ENCODE measurements at regions not wholly inside any gene's neighbourhood (a gene's known extent, or its start where the extent isn't known, plus 50 kb on each side); places are given as distances from the start of the nearest gene placed in this dataset.

- H3K9me3 ChIP-seq (ENCODE audit: control insufficient read depth in 1 of 2, insufficient read depth in 1 of 2, low read depth in 1 of 2, low read length in 2 of 2), result no peaks in the 10 kb centered on the region
- H3K4me3 ChIP-seq (replicated peaks in 1 of 2; ENCODE audit: low read depth in 1 of 2, low read length in 2 of 2), result no peak overlapping the region
- peaks cover 33% of the 10 kb centered on the region for H3K27me3 ChIP-seq (ENCODE audit: insufficient read depth, low read length)
- RAD21 ChIA-PET (ENCODE audit: low non-redundant PET in 1 of 2, low total read pairs in 2 of 2, uncharacterized antibody in 2 of 2, unreplicated experiment in 2 of 2), result no interaction called here
- ATAC-seq (no peak), DNase-seq (ENCODE audit: low read depth, low spot score) (no peak)
- H3K36me3 ChIP-seq (ENCODE audit: control insufficient read depth in 1 of 2, insufficient read depth in 2 of 2, low read length in 2 of 2), result no peaks in the 10 kb centered on the region
- H2AFZ ChIP-seq (ENCODE audit: low read depth, low read length, poor library complexity, severe bottlenecking), result no peak overlapping the region
- no peak overlapping the region for H3K4me2 ChIP-seq (ENCODE audit: low read length)
- TF ChIP-seq, protein P1, sequence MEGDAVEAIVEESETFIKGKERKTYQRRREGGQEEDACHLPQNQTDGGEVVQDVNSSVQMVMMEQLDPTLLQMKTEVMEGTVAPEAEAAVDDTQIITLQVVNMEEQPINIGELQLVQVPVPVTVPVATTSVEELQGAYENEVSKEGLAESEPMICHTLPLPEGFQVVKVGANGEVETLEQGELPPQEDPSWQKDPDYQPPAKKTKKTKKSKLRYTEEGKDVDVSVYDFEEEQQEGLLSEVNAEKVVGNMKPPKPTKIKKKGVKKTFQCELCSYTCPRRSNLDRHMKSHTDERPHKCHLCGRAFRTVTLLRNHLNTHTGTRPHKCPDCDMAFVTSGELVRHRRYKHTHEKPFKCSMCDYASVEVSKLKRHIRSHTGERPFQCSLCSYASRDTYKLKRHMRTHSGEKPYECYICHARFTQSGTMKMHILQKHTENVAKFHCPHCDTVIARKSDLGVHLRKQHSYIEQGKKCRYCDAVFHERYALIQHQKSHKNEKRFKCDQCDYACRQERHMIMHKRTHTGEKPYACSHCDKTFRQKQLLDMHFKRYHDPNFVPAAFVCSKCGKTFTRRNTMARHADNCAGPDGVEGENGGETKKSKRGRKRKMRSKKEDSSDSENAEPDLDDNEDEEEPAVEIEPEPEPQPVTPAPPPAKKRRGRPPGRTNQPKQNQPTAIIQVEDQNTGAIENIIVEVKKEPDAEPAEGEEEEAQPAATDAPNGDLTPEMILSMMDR (IDR thresholded peaks at IDR 0.05 in 2 of 3, conservative IDR thresholded peaks at IDR 0.05 in 1 of 3; ENCODE audit: borderline replicate concordance in 1 of 3, insufficient read depth in 1 of 3, low read depth in 2 of 3, low read length in 2 of 3), result no peak
- TF ChIP-seq ZBTB33 (IDR thresholded peaks at IDR 0.05; ENCODE audit: extremely low read depth, insufficient replicate concordance, low read length) (no peak), MAX (IDR thresholded peaks at IDR 0.05) (no peak), SIN3A (IDR thresholded peaks at IDR 0.05; ENCODE audit: low read depth) (no peak), SP1 (IDR thresholded peaks at IDR 0.05; ENCODE audit: low read depth) (no peak), EZH2 (IDR thresholded peaks at IDR 0.05) (no peak), EZH2phosphoT487 (IDR thresholded peaks at IDR 0.05; ENCODE audit: borderline replicate concordance) (no peak), EGR1 (IDR thresholded peaks at IDR 0.05; ENCODE audit: low read depth) (no peak), CBX3 (IDR thresholded peaks at IDR 0.05; ENCODE audit: low read depth) (no peak), FOSL1 (IDR thresholded peaks at IDR 0.05; ENCODE audit: low read depth) (no peak), POLR2A (IDR thresholded peaks at IDR 0.05; ENCODE audit: borderline replicate concordance, extremely low read depth, insufficient read depth, insufficient read length) (no peak)
- no peaks in the 10 kb centered on the region for H3K9me2 ChIP-seq (ENCODE audit: insufficient read depth)
- CTCF ChIA-PET, result interaction anchor here (1.5 kb wide), 1 partner anchor 9 kb away, joined by 3 read pairs; no protein-coding TSS in a partner anchor
- intact Hi-C loops (cut with micrococcal nuclease), result no loop called here
- H3K79me2 ChIP-seq (ENCODE audit: insufficient read depth, low read length), result no peaks in the 10 kb centered on the region
- no peak overlapping the region for H3K9ac ChIP-seq (ENCODE audit: low read length)
- no TSS peak for BruUV-seq (replicated peaks)
- H3K27ac ChIP-seq (ENCODE audit: low read depth, low read length), result no peak overlapping the region
- POLR2A ChIA-PET, result no interaction called here
- no peaks in the 10 kb centered on the region for H3K4me1 ChIP-seq (ENCODE audit: control insufficient read depth in 1 of 2, insufficient read depth in 2 of 2, low read length in 2 of 2)
- no peaks in the 10 kb centered on the region for H4K20me1 ChIP-seq (ENCODE audit: insufficient read depth)
Measured at GRCh38 chr2:2689306-2689705, 358.2 kb upstream of the MYT1L start.

All from HCT116 (cell line).